HEK293 (cell line): ENCODE measurements at regions not wholly inside any gene's neighbourhood (a gene's known extent, or its start where the extent isn't known, plus 50 kb on each side); places are given as distances from the start of the nearest gene placed in this dataset.

ENCODE experiments used
- CTCF ChIA-PET: fragments of 350-600 bp; formaldehyde crosslinking; extraction: SDS; loops from one replicate; lab custom pipeline; 2021; ENCODE audit warnings: antibody characterized with exemption; lab: Yijun Ruan, JAX
- POLR2A ChIA-PET: fragments of 300-600 bp; formaldehyde crosslinking; extraction: SDS; loops from one replicate; lab custom pipeline; 2020; ENCODE audit warnings: antibody characterized with exemption, inconsistent platforms; lab: Yijun Ruan, JAX
- H3K27ac ChIP-seq: fragments of 200-500 bp; sonication (Bioruptor generic); 2 replicates; pipeline ENCODE4 v1.5.1; 2014; ENCODE audit warnings: low read depth, low read length, control low read depth, inconsistent platforms; ENCODE audit errors: extremely low read depth
- H3K36me3 ChIP-seq, 2 experiments: fragments of 200-500 bp in 1 of 2; sonication (Bioruptor generic) in 1 of 2; 1 replicate in 1 of 2; 2 replicates in 1 of 2; pipeline ENCODE4 v1.5.1; 2014 to 2017; ENCODE audit warnings: inconsistent platforms in 2 of 2, low read length in 2 of 2; ENCODE audit not compliant: control insufficient read depth in 2 of 2, insufficient read depth in 1 of 2
- H3K4me1 ChIP-seq: fragments of 200-500 bp; sonication (Bioruptor generic); 2 replicates; pipeline ENCODE4 v1.5.1; 2014; ENCODE audit warnings: mild to moderate bottlenecking, low read length, inconsistent platforms; ENCODE audit not compliant: control insufficient read depth, insufficient read depth
- H3K4me3 ChIP-seq: 2 replicates; pipeline ENCODE4 v1.5.1; 2011; ENCODE audit warnings: low read depth, mild to moderate bottlenecking, control low read depth, low read length, moderate library complexity
- H3K9me3 ChIP-seq: fragments of 200-500 bp; sonication (Bioruptor generic); 2 replicates; pipeline ENCODE4 v1.5.1; 2014; ENCODE audit warnings: low read depth, low read length, inconsistent platforms; ENCODE audit not compliant: control insufficient read depth, insufficient read depth
- ATF2 ChIP-seq: fragments of 450-650 bp; formaldehyde crosslinking; IDR thresholded peaks from 2 replicates; pipeline ENCODE4 v1.5.1; 2016; ENCODE audit warnings: missing biosample characterization, missing genetic modification characterization, low read depth
- BCL11B ChIP-seq: fragments of 450-650 bp; formaldehyde crosslinking; IDR thresholded peaks from 2 replicates; pipeline ENCODE4 v1.5.1; 2016; ENCODE audit warnings: low read depth, missing biosample characterization, missing genetic modification characterization
- FEZF1 ChIP-seq: fragments of 450-650 bp; formaldehyde crosslinking; IDR thresholded peaks from 2 replicates; pipeline ENCODE4 v1.5.1; 2016; ENCODE audit warnings: missing biosample characterization, missing genetic modification characterization
- GLI4 ChIP-seq: fragments of 450-650 bp; formaldehyde crosslinking; IDR thresholded peaks from 2 replicates; pipeline ENCODE4 v1.5.1; 2016; ENCODE audit warnings: missing biosample characterization, missing genetic modification characterization
- INSM2 ChIP-seq: fragments of 450-650 bp; formaldehyde crosslinking; IDR thresholded peaks from 2 replicates; pipeline ENCODE4 v1.5.1; 2016; ENCODE audit warnings: missing biosample characterization, missing genetic modification characterization
- OVOL3 ChIP-seq: fragments of 450-650 bp; formaldehyde crosslinking; IDR thresholded peaks from 2 replicates; pipeline ENCODE4 v1.5.1; 2016; ENCODE audit warnings: missing biosample characterization, missing genetic modification characterization
- SALL2 ChIP-seq: fragments of 450-650 bp; formaldehyde crosslinking; IDR thresholded peaks from 2 replicates; pipeline ENCODE4 v1.5.0; 2017; ENCODE audit warnings: missing biosample characterization, mild to moderate bottlenecking, missing genetic modification characterization, borderline replicate concordance
- SP3 ChIP-seq: fragments of 450-650 bp; formaldehyde crosslinking; IDR thresholded peaks from 2 replicates; pipeline ENCODE4 v1.5.1; 2016; ENCODE audit warnings: missing biosample characterization, missing genetic modification characterization
- TRIM28 ChIP-seq: IDR thresholded peaks from 2 replicates; pipeline ENCODE4 v1.6.1; 2011; ENCODE audit warnings: low read length, control low read depth, borderline replicate concordance
- YY2 ChIP-seq: fragments of 450-650 bp; formaldehyde crosslinking; IDR thresholded peaks from 2 replicates; pipeline ENCODE4 v1.5.1; 2016; ENCODE audit warnings: missing biosample characterization, missing genetic modification characterization
- ZBTB17 ChIP-seq: fragments of 450-650 bp; formaldehyde crosslinking; IDR thresholded peaks from 2 replicates; pipeline ENCODE4 v1.5.1; 2016; ENCODE audit warnings: missing biosample characterization, missing genetic modification characterization
- ZFP41 ChIP-seq: fragments of 450-650 bp; formaldehyde crosslinking; IDR thresholded peaks from 2 replicates; pipeline ENCODE4 v1.5.1; 2016; ENCODE audit warnings: missing biosample characterization, missing genetic modification characterization, borderline replicate concordance
- ZNF114 ChIP-seq: fragments of 450-650 bp; formaldehyde crosslinking; IDR thresholded peaks from 2 replicates; pipeline ENCODE4 v1.5.0; 2017; ENCODE audit warnings: missing biosample characterization, missing genetic modification characterization
- ZNF138 ChIP-seq: fragments of 450-650 bp; formaldehyde crosslinking; IDR thresholded peaks from 2 replicates; pipeline ENCODE4 v1.5.1; 2016; ENCODE audit warnings: missing biosample characterization, missing genetic modification characterization, borderline replicate concordance
- ZNF140 ChIP-seq: fragments of 450-650 bp; formaldehyde crosslinking; IDR thresholded peaks from 2 replicates; pipeline ENCODE4 v1.5.1; 2016; ENCODE audit warnings: missing biosample characterization, missing genetic modification characterization
- ZNF2 ChIP-seq: fragments of 450-650 bp; formaldehyde crosslinking; IDR thresholded peaks from 2 replicates; pipeline ENCODE4 v1.5.1; 2016; ENCODE audit warnings: missing biosample characterization, missing genetic modification characterization
- ZNF239 ChIP-seq: fragments of 450-650 bp; formaldehyde crosslinking; IDR thresholded peaks from 2 replicates; pipeline ENCODE4 v1.5.1; 2016; ENCODE audit warnings: missing biosample characterization, missing genetic modification characterization
- ZNF280C ChIP-seq: fragments of 450-650 bp; formaldehyde crosslinking; IDR thresholded peaks from 2 replicates; pipeline ENCODE4 v1.5.1; 2016; ENCODE audit warnings: missing biosample characterization, missing genetic modification characterization
- ZNF341 ChIP-seq: fragments of 450-650 bp; formaldehyde crosslinking; IDR thresholded peaks from 2 replicates; pipeline ENCODE4; 2016; ENCODE audit warnings: low read depth, missing biosample characterization, missing genetic modification characterization
- ZNF394 ChIP-seq: fragments of 450-650 bp; formaldehyde crosslinking; IDR thresholded peaks from 2 replicates; pipeline ENCODE4 v1.5.1; 2016; ENCODE audit warnings: missing biosample characterization, missing genetic modification characterization, mild to moderate bottlenecking, moderate library complexity, borderline replicate concordance
- ZNF544 ChIP-seq: fragments of 450-650 bp; formaldehyde crosslinking; IDR thresholded peaks from 2 replicates; pipeline ENCODE4 v1.5.0; 2017; ENCODE audit warnings: missing biosample characterization, missing genetic modification characterization
- ZNF549 ChIP-seq: fragments of 450-650 bp; IDR thresholded peaks from 2 replicates; pipeline ENCODE4 v1.5.1; 2018; ENCODE audit warnings: missing biosample characterization, missing genetic modification characterization, mild to moderate bottlenecking, inconsistent platforms, moderate library complexity
- ZNF670 ChIP-seq: fragments of 450-650 bp; formaldehyde crosslinking; IDR thresholded peaks from 2 replicates; pipeline ENCODE4 v1.5.1; 2016; ENCODE audit warnings: missing biosample characterization, missing genetic modification characterization, low read depth
- TF ChIP-seq, protein P1 (sequence below): fragments of 450-650 bp; formaldehyde crosslinking; IDR thresholded peaks from 2 replicates; pipeline ENCODE4 v1.5.1; 2016; ENCODE audit warnings: missing biosample characterization, missing genetic modification characterization
- TF ChIP-seq, protein P2 (sequence below): fragments of 450-650 bp; formaldehyde crosslinking; IDR thresholded peaks from 2 replicates; pipeline ENCODE4 v1.5.1; 2016; ENCODE audit warnings: missing biosample characterization, missing genetic modification characterization

DNA sequence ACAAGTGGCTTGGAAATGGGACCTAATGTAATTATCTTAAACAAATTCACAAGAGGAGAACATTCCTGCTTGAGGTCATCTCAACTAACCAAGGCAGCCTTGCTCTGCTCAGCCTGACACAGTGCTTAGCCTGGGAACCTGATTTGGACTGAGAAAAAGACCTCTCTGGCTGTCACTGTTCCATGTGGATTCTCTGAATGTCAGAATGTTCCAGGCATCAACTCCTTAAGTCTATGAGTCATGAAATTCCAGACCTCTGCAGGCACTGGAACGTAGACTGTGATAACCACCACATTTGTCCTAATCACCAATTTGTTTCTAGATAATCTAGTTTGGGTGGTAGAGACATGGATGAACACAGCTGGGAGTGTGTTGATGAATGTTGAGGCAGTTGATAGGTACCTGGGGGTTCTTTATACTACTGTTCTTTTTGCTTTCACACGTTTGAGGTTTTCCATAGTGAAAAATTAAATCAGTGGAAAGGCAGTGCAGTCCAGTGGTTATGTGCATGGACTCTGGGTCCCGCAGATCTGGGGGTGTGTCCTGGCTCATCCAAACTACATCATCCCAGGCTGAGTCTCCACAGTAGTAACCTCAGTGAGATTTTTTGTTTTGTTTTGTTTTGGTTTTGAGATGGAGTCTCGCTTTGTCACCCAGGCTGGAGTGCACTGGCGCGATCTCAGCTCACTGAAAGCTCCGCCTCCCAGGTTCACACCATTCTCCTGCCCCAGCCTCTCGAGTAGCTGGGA, 269.6 kb downstream of the MN1 start:
- Histone ChIP-seq H3K4me1 (no peaks in the 10 kb centered on the region), H3K4me3 (no peak overlapping the region), H3K27ac (no peak overlapping the region), H3K36me3 (no peaks in the 10 kb centered on the region), H3K9me3 (no peaks in the 10 kb centered on the region)
- ChIA-PET POLR2A (no interaction called here), CTCF (no interaction called here)
- no peak for TF ChIP-seq YY2 (tag by site-specific recombination)
- TF ChIP-seq ZFP41 (tag by site-specific recombination): no peak
- no peak for TF ChIP-seq SP3 (tag by site-specific recombination)
- no peak for TF ChIP-seq ZNF239 (tag by site-specific recombination)
- TF ChIP-seq, protein P1, sequence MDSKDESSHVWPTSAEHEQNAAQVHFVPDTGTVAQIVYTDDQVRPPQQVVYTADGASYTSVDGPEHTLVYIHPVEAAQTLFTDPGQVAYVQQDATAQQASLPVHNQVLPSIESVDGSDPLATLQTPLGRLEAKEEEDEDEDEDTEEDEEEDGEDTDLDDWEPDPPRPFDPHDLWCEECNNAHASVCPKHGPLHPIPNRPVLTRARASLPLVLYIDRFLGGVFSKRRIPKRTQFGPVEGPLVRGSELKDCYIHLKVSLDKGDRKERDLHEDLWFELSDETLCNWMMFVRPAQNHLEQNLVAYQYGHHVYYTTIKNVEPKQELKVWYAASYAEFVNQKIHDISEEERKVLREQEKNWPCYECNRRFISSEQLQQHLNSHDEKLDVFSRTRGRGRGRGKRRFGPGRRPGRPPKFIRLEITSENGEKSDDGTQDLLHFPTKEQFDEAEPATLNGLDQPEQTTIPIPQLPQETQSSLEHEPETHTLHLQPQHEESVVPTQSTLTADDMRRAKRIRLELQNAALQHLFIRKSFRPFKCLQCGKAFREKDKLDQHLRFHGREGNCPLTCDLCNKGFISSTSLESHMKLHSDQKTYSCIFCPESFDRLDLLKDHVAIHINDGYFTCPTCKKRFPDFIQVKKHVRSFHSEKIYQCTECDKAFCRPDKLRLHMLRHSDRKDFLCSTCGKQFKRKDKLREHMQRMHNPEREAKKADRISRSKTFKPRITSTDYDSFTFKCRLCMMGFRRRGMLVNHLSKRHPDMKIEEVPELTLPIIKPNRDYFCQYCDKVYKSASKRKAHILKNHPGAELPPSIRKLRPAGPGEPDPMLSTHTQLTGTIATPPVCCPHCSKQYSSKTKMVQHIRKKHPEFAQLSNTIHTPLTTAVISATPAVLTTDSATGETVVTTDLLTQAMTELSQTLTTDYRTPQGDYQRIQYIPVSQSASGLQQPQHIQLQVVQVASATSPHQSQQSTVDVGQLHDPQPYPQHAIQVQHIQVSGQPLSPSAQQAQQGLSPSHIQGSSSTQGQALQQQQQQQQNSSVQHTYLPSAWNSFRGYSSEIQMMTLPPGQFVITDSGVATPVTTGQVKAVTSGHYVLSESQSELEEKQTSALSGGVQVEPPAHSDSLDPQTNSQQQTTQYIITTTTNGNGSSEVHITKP (tag by site-specific recombination): no peak
- TF ChIP-seq ZNF670 (tag by site-specific recombination): no peak
- TF ChIP-seq SALL2 (tag by site-specific recombination): no peak
- TF ChIP-seq ZNF544: no peak
- TF ChIP-seq ZNF140 (tag by site-specific recombination): no peak

DNA sequence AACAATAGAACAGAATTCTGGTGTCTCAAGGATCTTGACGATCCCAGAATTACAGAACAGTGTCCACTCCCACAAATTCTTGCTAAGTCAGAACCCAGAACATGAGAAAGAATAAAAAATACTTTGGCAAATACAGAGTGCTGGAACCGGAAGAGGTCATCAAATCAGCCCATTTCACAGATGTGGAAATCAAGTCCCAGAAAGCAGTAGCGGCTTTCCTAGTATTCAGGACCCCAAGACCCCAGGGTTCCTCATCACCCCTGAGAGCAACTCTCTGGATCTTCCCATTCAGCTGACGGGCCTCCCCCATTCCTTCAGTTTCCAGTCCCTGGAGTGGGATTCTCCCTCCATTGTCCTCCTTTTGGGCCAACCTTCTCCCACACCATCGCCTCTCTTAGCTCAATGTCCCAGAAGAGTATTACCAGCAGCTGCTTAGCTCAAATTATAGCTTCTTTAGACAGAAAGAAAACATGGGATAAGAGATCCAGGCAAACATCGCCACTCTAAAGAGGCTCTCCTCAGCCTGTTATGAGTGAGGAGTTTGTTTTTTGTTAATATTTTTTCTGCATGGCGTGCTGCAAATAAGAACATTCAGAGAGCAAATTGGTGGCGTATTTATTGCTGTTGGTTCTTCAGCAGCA, 268.3 kb downstream of the MN1 start:
- CTCF ChIA-PET: interaction anchor here (0.7 kb wide), 2 partner anchors 16 to 86 kb away, joined by 3 read pairs; no protein-coding TSS in a partner anchor
- POLR2A ChIA-PET: no interaction called here
- no peak overlapping the region for H3K4me3 ChIP-seq
- H3K4me1 ChIP-seq: no peaks in the 10 kb centered on the region
- no peaks in the 10 kb centered on the region for H3K36me3 ChIP-seq
- H3K27ac ChIP-seq: no peak overlapping the region
- no peaks in the 10 kb centered on the region for H3K9me3 ChIP-seq
- TF ChIP-seq OVOL3 (tag by site-specific recombination) (no peak), ATF2 (no peak), ZNF138 (tag by site-specific recombination) (no peak), TRIM28 (no peak), ZNF114 (tag by site-specific recombination) (no peak), ZNF394 (tag by site-specific recombination) (no peak), ZNF549 (no peak), FEZF1 (tag by site-specific recombination) (no peak), GLI4 (tag by site-specific recombination) (no peak), ZNF670 (tag by site-specific recombination) (no peak), ZNF2 (tag by site-specific recombination) (no peak), ZNF280C (no peak), BCL11B (tag by site-specific recombination) (no peak), ZBTB17 (tag by site-specific recombination) (no peak), INSM2 (tag by site-specific recombination) (no peak), ZNF341 (tag by site-specific recombination) (no peak)
- TF ChIP-seq, protein P2, sequence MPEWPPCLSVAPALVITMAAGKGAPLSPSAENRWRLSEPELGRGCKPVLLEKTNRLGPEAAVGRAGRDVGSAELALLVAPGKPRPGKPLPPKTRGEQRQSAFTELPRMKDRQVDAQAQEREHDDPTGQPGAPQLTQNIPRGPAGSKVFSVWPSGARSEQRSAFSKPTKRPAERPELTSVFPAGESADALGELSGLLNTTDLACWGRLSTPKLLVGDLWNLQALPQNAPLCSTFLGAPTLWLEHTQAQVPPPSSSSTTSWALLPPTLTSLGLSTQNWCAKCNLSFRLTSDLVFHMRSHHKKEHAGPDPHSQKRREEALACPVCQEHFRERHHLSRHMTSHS: no peak
